Smooth muscle cell (in vitro differentiated cells): ENCODE measurements at regions not wholly inside any gene's neighbourhood (a gene's known extent, or its start where the extent isn't known, plus 50 kb on each side); places are given as distances from the start of the nearest gene placed in this dataset.

Experiments used
- DNase-seq: peaks from one replicate; lab custom pipeline; 2025; ENCODE audit not compliant: unreplicated experiment; lab: John Stamatoyannopoulos, UW
- H2AFZ ChIP-seq: fragments of 200-600 bp; sonication (generic); 2 replicates; pipeline ENCODE4 v1.6.0; 2016; ENCODE audit warnings: antibody characterized with exemption, low read depth, mild to moderate bottlenecking
- H3F3A ChIP-seq: fragments of 200-600 bp; sonication (generic); 2 replicates; pipeline ENCODE4 v1.6.0; 2017; ENCODE audit warnings: antibody characterized with exemption, low read depth
- H3K27ac ChIP-seq: fragments of 200-600 bp; sonication (generic); 2 replicates; pipeline ENCODE4 v1.5.1; 2016; ENCODE audit warnings: low read depth, mild to moderate bottlenecking
- H3K27me3 ChIP-seq: fragments of 200-600 bp; sonication (generic); 2 replicates; pipeline ENCODE4 v1.6.1; 2016; ENCODE audit warnings: low read depth, mild to moderate bottlenecking
- H3K36me3 ChIP-seq: fragments of 200-600 bp; sonication (generic); 2 replicates; pipeline ENCODE4 v1.5.1; 2016; ENCODE audit warnings: low read depth
- H3K4me1 ChIP-seq: fragments of 200-600 bp; sonication (generic); 2 replicates; pipeline ENCODE4 v1.5.1; 2016; ENCODE audit warnings: low read depth
- H3K4me2 ChIP-seq: fragments of 200-600 bp; sonication (generic); 2 replicates; pipeline ENCODE4 v1.6.0; 2016; ENCODE audit warnings: mild to moderate bottlenecking
- H3K4me3 ChIP-seq: fragments of 200-600 bp; sonication (generic); 2 replicates; pipeline ENCODE4 v1.5.1; 2016; ENCODE audit warnings: mild to moderate bottlenecking
- H3K79me2 ChIP-seq: fragments of 200-600 bp; sonication (generic); 2 replicates; pipeline ENCODE4 v1.6.0; 2016; ENCODE audit warnings: low read depth, mild to moderate bottlenecking
- H3K9ac ChIP-seq: fragments of 200-600 bp; sonication (generic); 2 replicates; pipeline ENCODE4 v1.6.0; 2016; ENCODE audit warnings: low read depth
- H3K9me3 ChIP-seq: fragments of 200-600 bp; sonication (generic); replicated peaks from 2 replicates; pipeline ENCODE4 v1.5.1; 2016; ENCODE audit warnings: low read depth
- H4K20me1 ChIP-seq: fragments of 200-600 bp; sonication (generic); 2 replicates; pipeline ENCODE4 v1.6.0; 2016; ENCODE audit warnings: low read depth
- WGBS: methylation state at CpG from one replicate; pipeline ENCODE4 v1.1.7; 2016; ENCODE audit warnings: low lambda C conversion rate; 5-methylcytosine and 5-hydroxymethylcytosine counted together
- TF ChIP-seq, protein P1 (sequence below): fragments of 200-600 bp; sonication (generic); IDR thresholded peaks from 2 replicates; pipeline ENCODE4 v1.5.1; 2017; ENCODE audit warnings: borderline replicate concordance, mild to moderate bottlenecking, antibody characterized with exemption; ENCODE audit not compliant: insufficient read depth, poor library complexity, severe bottlenecking

DNA sequence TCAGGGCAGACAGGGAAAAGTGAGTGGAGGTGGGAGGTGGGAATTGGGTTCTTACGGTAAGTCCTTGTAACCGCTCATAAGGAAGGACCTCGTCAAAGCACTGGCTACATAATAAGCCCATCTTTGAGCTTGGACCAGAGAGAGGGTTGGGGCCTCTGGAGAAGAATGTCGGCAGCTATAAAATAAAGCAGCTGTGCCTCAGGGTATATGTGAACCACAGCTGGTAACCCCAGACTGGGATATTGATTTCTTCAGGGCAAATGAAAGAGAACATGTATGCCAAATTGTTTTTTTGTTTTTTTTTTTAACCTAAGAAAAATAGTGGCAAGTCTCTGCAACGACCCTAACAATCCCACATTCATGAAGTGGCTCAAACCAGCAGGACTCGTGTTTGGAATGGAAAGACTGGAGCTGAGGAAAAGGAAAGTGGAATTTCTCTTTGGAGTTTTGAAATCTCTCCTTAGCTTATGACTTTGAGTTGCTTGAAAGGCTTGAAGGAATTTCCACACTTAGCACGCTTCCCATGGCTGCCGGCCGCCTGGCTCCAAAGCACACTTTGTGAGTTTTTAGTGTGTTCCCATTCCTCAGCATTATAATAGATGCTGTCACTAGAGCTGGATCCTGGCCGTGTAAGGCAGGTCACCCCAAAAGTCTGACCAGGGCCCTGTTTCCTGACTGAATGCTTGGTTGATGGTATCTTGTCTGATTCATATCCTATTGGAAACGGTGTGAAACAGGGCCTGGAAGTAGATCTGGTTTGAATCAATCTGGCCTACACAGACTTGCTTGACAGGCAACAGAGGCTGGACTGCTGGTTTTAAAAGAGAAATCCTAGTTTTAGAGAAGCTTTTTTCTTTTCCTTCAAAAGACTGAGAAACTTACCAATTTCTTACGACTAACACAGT is 244.7 kb downstream of the MSRB3 start:
- H3K9me3 ChIP-seq = no peaks in the 10 kb centered on the region
- H4K20me1 ChIP-seq = no peaks in the 10 kb centered on the region
- H3K27ac ChIP-seq = peak overlapping the region; percentile 88
- peak overlapping the region; percentile 13 for H2AFZ ChIP-seq
- TF ChIP-seq, protein P1, sequence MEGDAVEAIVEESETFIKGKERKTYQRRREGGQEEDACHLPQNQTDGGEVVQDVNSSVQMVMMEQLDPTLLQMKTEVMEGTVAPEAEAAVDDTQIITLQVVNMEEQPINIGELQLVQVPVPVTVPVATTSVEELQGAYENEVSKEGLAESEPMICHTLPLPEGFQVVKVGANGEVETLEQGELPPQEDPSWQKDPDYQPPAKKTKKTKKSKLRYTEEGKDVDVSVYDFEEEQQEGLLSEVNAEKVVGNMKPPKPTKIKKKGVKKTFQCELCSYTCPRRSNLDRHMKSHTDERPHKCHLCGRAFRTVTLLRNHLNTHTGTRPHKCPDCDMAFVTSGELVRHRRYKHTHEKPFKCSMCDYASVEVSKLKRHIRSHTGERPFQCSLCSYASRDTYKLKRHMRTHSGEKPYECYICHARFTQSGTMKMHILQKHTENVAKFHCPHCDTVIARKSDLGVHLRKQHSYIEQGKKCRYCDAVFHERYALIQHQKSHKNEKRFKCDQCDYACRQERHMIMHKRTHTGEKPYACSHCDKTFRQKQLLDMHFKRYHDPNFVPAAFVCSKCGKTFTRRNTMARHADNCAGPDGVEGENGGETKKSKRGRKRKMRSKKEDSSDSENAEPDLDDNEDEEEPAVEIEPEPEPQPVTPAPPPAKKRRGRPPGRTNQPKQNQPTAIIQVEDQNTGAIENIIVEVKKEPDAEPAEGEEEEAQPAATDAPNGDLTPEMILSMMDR = no peak
- H3K36me3 ChIP-seq = no peaks in the 10 kb centered on the region
- 10% methylated on average over 12 of the region's 12 CpGs for WGBS
- peaks cover 20% of the 10 kb centered on the region for H3F3A ChIP-seq
- H3K4me3 ChIP-seq = no peak overlapping the region
- peaks cover 29% of the 10 kb centered on the region for H3K4me1 ChIP-seq
- no peaks in the 10 kb centered on the region for H3K27me3 ChIP-seq
- H3K9ac ChIP-seq = peak overlapping the region; percentile 17
- H3K4me2 ChIP-seq = peak overlapping the region; percentile 30
- DNase-seq = no peak
- H3K79me2 ChIP-seq = no peaks in the 10 kb centered on the region

DNA sequence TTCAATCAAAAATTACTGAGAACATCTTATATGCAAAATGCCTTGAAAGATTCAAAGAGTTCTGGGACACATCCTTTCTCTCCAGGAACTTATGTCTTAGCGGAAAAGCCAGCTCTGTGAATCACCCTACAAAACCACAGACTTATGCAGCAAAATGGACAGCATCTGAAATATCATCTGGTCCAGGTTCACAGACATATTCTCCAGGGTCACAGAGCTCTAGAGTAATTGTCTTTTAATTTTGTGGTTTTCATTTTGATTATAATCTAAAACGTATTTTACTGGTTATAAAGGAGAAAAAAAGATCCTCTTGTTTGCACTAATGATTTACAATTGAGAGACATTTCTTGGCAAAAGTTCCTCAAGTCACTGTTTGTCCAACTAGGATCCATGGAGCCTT is 246.2 kb downstream of the MSRB3 start:
- no peaks in the 10 kb centered on the region for H3K27me3 ChIP-seq
- TF ChIP-seq, protein P1 = no peak
- H3F3A ChIP-seq = peaks cover 20% of the 10 kb centered on the region
- WGBS = 8% methylated on average over 2 of the region's 2 CpGs
- peak overlapping the region; percentile 88 for H3K27ac ChIP-seq
- peak overlapping the region; percentile 54 for H3K4me2 ChIP-seq
- H3K79me2 ChIP-seq = no peaks in the 10 kb centered on the region
- H3K36me3 ChIP-seq = no peaks in the 10 kb centered on the region
- no peak for DNase-seq
- peak overlapping the region; percentile 45 for H3K9ac ChIP-seq
- no peak overlapping the region for H3K4me3 ChIP-seq
- H3K9me3 ChIP-seq = no peaks in the 10 kb centered on the region
- no peak overlapping the region for H2AFZ ChIP-seq
- H4K20me1 ChIP-seq = no peaks in the 10 kb centered on the region
- peaks cover 20% of the 10 kb centered on the region for H3K4me1 ChIP-seq

DNA sequence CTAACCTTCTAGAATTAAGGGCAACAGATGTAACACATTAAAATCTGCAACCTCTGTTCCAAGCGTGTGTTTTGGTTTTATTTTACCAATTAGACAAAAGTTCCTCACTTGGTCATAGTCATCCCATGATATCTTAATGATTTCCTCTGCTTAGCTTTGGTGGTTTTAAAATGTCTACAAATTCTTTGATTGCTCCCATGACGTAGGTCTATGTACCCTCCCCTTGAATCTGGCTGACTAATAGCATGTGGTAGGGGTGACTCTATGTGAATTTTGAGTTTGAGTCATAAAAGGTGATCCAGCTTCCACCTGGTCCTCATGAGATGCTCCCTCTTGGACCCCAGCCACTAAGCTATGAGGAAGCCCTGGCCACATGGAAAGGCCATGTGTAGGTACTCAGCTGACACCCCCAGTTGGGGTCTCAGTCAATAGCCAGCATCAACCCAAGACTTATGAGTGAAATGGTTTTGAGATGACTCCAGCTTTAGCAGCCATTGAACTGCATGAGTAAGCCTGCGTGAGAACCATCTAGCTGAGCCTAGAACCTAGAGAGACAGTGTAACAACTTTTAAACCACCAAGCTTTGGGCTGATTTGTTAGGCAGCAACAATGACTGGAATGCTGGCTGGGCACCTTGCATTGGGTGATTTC is 247.1 kb downstream of the MSRB3 start:
- H3K4me3 ChIP-seq = no peak overlapping the region
- TF ChIP-seq, protein P1 = no peak
- no peak overlapping the region for H2AFZ ChIP-seq
- peak overlapping the region; percentile 45 for H3K9ac ChIP-seq
- H3F3A ChIP-seq = peaks cover 20% of the 10 kb centered on the region
- H3K27ac ChIP-seq = peak overlapping the region; percentile 88
- no peaks in the 10 kb centered on the region for H3K36me3 ChIP-seq
- no peaks in the 10 kb centered on the region for H3K27me3 ChIP-seq
- peak overlapping the region; percentile 54 for H3K4me2 ChIP-seq
- H3K79me2 ChIP-seq = no peaks in the 10 kb centered on the region
- H3K9me3 ChIP-seq = no peaks in the 10 kb centered on the region
- peaks cover 25% of the 10 kb centered on the region for H3K4me1 ChIP-seq
- H4K20me1 ChIP-seq = no peaks in the 10 kb centered on the region
- DNase-seq = no peak
- 38% methylated on average over 3 of the region's 3 CpGs for WGBS
